Natural killer cell (primary cell): ENCODE measurements at regions not wholly inside any gene's neighbourhood (a gene's known extent, or its start where the extent isn't known, plus 50 kb on each side); places are given as distances from the start of the nearest gene placed in this dataset.

Source experiments
- ATAC-seq, 3 donors: fragments of 150-1000 bp in 2 of 3; fragments of 200-7000 bp in 1 of 3; cut with Tn5 transposase; 1 replicate in 1 of 3; 2 replicates in 2 of 3; pipeline ENCODE4 v1.10.0; 2021; ENCODE audit warnings: mild to moderate bottlenecking in 2 of 3, moderate library complexity in 2 of 3
- DNase-seq, 2 donors: peaks; one replicate each; pipeline versions ENCODE4 v3.0.0 to v3.0.0-alpha.2; 2013 to 2021; ENCODE audit warnings: mixed read lengths in 1 of 2
- H3K27ac ChIP-seq: one replicate; pipeline ENCODE4 v1.5.1; 2013; ENCODE audit warnings: mild to moderate bottlenecking, low read length
- H3K27me3 ChIP-seq: one replicate; pipeline ENCODE4 v1.6.1; 2013; ENCODE audit warnings: low read length; ENCODE audit not compliant: control insufficient read depth, insufficient read depth
- H3K36me3 ChIP-seq: one replicate; pipeline ENCODE4 v1.6.1; 2013; ENCODE audit warnings: low read length; ENCODE audit not compliant: control insufficient read depth, insufficient read depth
- H3K4me1 ChIP-seq: one replicate; pipeline ENCODE4 v1.6.1; 2013; ENCODE audit warnings: low read length; ENCODE audit not compliant: control insufficient read depth, insufficient read depth
- H3K4me3 ChIP-seq: one replicate; pipeline ENCODE4 v1.5.1; 2013; ENCODE audit warnings: low read length
- H3K9me3 ChIP-seq: one replicate; pipeline ENCODE4 v1.6.1; 2013; ENCODE audit warnings: low read length; ENCODE audit not compliant: control insufficient read depth, insufficient read depth
- H3K27ac Mint-ChIP-seq, 2 donors: one replicate each; pipeline ENCODE4 v1.8.0; 2022; ENCODE audit warnings: mild to moderate bottlenecking in 2 of 2, mixed read lengths in 2 of 2, moderate library complexity in 1 of 2
- H3K27me3 Mint-ChIP-seq, 2 donors: one replicate each; pipeline ENCODE4 v1.8.0; 2022; ENCODE audit warnings: low read depth in 2 of 2, mixed read lengths in 2 of 2
- H3K36me3 Mint-ChIP-seq: one replicate; pipeline ENCODE4 v1.8.0; 2022; ENCODE audit warnings: mixed read lengths
- H3K4me1 Mint-ChIP-seq, 2 donors: one replicate each; pipeline ENCODE4 v1.8.0; 2022; ENCODE audit warnings: mixed read lengths in 2 of 2
- H3K4me3 Mint-ChIP-seq: one replicate; pipeline ENCODE4 v1.8.0; 2022; ENCODE audit warnings: mild to moderate bottlenecking, moderate library complexity, mixed read lengths
- H3K9me3 Mint-ChIP-seq, 2 donors: one replicate each; pipeline ENCODE4 v1.8.0; 2022; ENCODE audit warnings: mixed read lengths in 2 of 2
- CTCF ChIP-seq: fragments of 200-600 bp; IDR thresholded peaks from one replicate; pipeline ENCODE4 v1.8.0; 2022; ENCODE audit warnings: antibody characterized with exemption
- WGBS: methylation state at CpG from one replicate; pipeline ENCODE4 v1.1.7; 2013; ENCODE audit warnings: missing lambda C conversion rate; ENCODE audit not compliant: insufficient coverage; 5-methylcytosine and 5-hydroxymethylcytosine counted together
- intact Hi-C: fragments of 100-400 bp; cut with micrococcal nuclease; formaldehyde crosslinking; loops from one replicate; pipeline ENCODE4 v1.14.2; 2022

DNA sequence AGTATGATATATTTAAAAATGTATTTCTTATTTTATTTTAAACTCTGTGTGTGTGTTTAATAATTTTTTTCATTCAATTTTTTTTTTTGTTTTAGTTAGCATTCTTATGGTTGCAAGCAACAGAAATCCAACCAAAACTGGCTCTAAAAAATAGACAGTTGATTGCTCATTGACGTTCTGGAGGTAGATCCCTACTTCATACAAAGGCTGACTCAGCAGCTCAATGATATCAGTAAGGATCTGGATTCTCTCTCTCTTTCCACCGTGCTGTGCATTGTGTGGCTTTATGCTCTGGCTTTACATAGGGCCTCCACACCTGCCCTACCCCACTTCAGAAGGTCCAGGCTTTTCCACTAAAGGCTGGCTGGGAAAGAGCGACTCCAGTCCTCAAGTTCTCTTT lies 117.8 kb downstream of the UCHL1 start:
- H3K27ac Mint-ChIP-seq, result no peak overlapping the region
- H3K36me3 Mint-ChIP-seq, result no peaks in the 10 kb centered on the region
- no peak overlapping the region for H3K4me3 Mint-ChIP-seq
- DNase-seq (no peak), ATAC-seq (no peak)
- no peaks in the 10 kb centered on the region for H3K36me3 ChIP-seq
- H3K27me3 ChIP-seq, result no peaks in the 10 kb centered on the region
- no peak overlapping the region for H3K27ac ChIP-seq
- no peaks in the 10 kb centered on the region for H3K27me3 Mint-ChIP-seq
- no peak for TF ChIP-seq CTCF
- no peaks in the 10 kb centered on the region for H3K4me1 Mint-ChIP-seq
- intact Hi-C loops, result no loop called here
- H3K4me1 ChIP-seq, result no peaks in the 10 kb centered on the region
- peaks cover 6 to 8% of the 10 kb centered on the region in 2 donors for H3K9me3 Mint-ChIP-seq
- H3K9me3 ChIP-seq, result no peaks in the 10 kb centered on the region
- H3K4me3 ChIP-seq, result no peak overlapping the region
- 68% methylated on average over 3 of the region's 3 CpGs for WGBS

DNA sequence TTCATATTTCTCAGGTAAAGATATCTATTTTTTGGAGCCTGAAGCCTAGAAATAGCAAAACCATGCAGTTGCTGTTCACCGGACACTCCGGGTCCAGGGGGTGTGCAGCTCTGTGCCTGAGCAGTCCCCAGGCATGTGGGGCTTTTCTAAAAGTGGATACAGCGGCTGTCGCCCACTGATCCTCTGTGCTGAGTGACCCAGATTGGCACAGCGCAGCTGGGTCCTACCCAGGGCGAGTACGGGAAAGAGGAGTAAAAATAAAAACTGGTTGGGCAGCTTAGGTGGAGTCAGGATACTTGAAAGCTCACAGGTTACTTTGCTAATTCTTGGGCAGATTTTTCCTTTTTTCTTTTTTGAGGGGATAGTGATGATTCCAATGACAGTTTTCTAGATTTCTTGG lies 118.8 kb downstream of the UCHL1 start:
- ATAC-seq, result no peak
- H3K27ac Mint-ChIP-seq, result no peak overlapping the region
- H3K27ac ChIP-seq, result no peak overlapping the region

GRCh38 chr4:41377196-41377595 lies 120.5 kb downstream of the UCHL1 start:
- no peaks in the 10 kb centered on the region for H3K4me1 Mint-ChIP-seq
- ATAC-seq (no peak), DNase-seq (no peak)
- 91% methylated on average over 3 of the region's 3 CpGs for WGBS
- Histone ChIP-seq H3K9me3 (no peaks in the 10 kb centered on the region), H3K27me3 (no peaks in the 10 kb centered on the region), H3K4me1 (no peaks in the 10 kb centered on the region), H3K27ac (no peak overlapping the region), H3K36me3 (no peaks in the 10 kb centered on the region), H3K4me3 (no peak overlapping the region)
- peaks cover 8% of the 10 kb centered on the region in 2 donors for H3K9me3 Mint-ChIP-seq
- intact Hi-C loops, result no loop called here
- no peak overlapping the region for H3K4me3 Mint-ChIP-seq
- no peaks in the 10 kb centered on the region for H3K27me3 Mint-ChIP-seq
- H3K27ac Mint-ChIP-seq, result no peak overlapping the region
- TF ChIP-seq CTCF, result no peak
- H3K36me3 Mint-ChIP-seq, result no peaks in the 10 kb centered on the region

More for the DNA sequence above, 118.8 kb downstream of the UCHL1 start:
- H3K36me3 Mint-ChIP-seq, result no peaks in the 10 kb centered on the region
- Histone ChIP-seq H3K4me3 (no peak overlapping the region), H3K4me1 (no peaks in the 10 kb centered on the region), H3K9me3 (no peaks in the 10 kb centered on the region), H3K27me3 (no peaks in the 10 kb centered on the region), H3K36me3 (no peaks in the 10 kb centered on the region)
- H3K4me3 Mint-ChIP-seq, result no peak overlapping the region
- H3K27me3 Mint-ChIP-seq, result no peaks in the 10 kb centered on the region
- TF ChIP-seq CTCF, result no peak
- 90% methylated on average over 7 of the region's 7 CpGs for whole genome bisulfite sequencing
- intact Hi-C loops, result no loop called here
- H3K4me1 Mint-ChIP-seq, result no peaks in the 10 kb centered on the region
- no peak for DNase-seq
- H3K9me3 Mint-ChIP-seq, result peaks cover 6 to 8% of the 10 kb centered on the region in 2 donors

- intact Hi-C loops, result no loop called here
- no CpG with 5 or more reads among the region's 1 CpG for WGBS
- no peak for TF ChIP-seq CTCF
Measured at GRCh38 chr4:41379230-41379629, 122.5 kb downstream of the UCHL1 start.

More at GRCh38 chr4:41379230-41379629, 122.5 kb downstream of the UCHL1 start:
- Histone ChIP-seq H3K4me3 (no peak overlapping the region), H3K36me3 (no peaks in the 10 kb centered on the region), H3K9me3 (no peaks in the 10 kb centered on the region), H3K27me3 (no peaks in the 10 kb centered on the region), H3K4me1 (no peaks in the 10 kb centered on the region), H3K27ac (no peak overlapping the region)
- Mint-ChIP-seq H3K9me3 (peaks cover 5 to 12% of the 10 kb centered on the region in 2 donors), H3K36me3 (no peaks in the 10 kb centered on the region), H3K4me1 (no peaks in the 10 kb centered on the region), H3K4me3 (no peak overlapping the region), H3K27me3 (no peaks in the 10 kb centered on the region), H3K27ac (no peak overlapping the region)
- ATAC-seq, result no peak
- no peak for DNase-seq
